K562 (cell line): ENCODE measurements at regions not wholly inside any gene's neighbourhood (a gene's known extent, or its start where the extent isn't known, plus 50 kb on each side); places are given as distances from the start of the nearest gene placed in this dataset.

Experiments
- BRD9 ChIP-seq: fragments of 450-650 bp; IDR thresholded peaks from 2 replicates; pipeline ENCODE4 v1.6.1; 2018; ENCODE audit warnings: low read depth; ENCODE audit not compliant: partially characterized antibody
- NR2C1 ChIP-seq, 2 experiments: fragments of 450-650 bp; IDR thresholded peaks; 2 replicates each; pipeline ENCODE4 v1.6.1; 2017; ENCODE audit warnings: mild to moderate bottlenecking in 2 of 2, antibody characterized with exemption in 1 of 2, inconsistent platforms in 1 of 2, missing compliant biosample characterization in 1 of 2, missing genetic modification characterization in 1 of 2
- PKNOX1 ChIP-seq: fragments of 450-650 bp; IDR thresholded peaks from 2 replicates; pipeline ENCODE4 v1.6.1; 2016
- REST ChIP-seq, 2 experiments: fragments of 450-650 bp; formaldehyde crosslinking in 1 of 2; IDR thresholded peaks; 2 replicates each; pipeline versions ENCODE4 v1.4.0 to v1.6.1; 2014 to 2020; ENCODE audit warnings: mild to moderate bottlenecking in 2 of 2, borderline replicate concordance in 1 of 2, low read depth in 1 of 2
- STAT5B ChIP-seq: fragments of 250-450 bp; sonication (Bioruptor Pico); IDR thresholded peaks from 2 replicates; pipeline ENCODE4 v1.8.0; 2021; ENCODE audit warnings: mild to moderate bottlenecking, inconsistent platforms
- ZNF512 ChIP-seq: IDR thresholded peaks from 2 replicates; pipeline ENCODE4 v1.6.1; 2016; ENCODE audit warnings: missing genetic modification characterization, missing compliant biosample characterization

- TF ChIP-seq REST (IDR thresholded peaks at IDR 0.05; ENCODE audit: borderline replicate concordance) (no peak), REST (CRISPR knock-in tag; IDR thresholded peaks at IDR 0.05; ENCODE audit: low read depth) (no peak), PKNOX1 (peak; percentile 71), STAT5B (no peak), ZNF512 (tag) (no peak), NR2C1 (IDR thresholded peaks at IDR 0.05) (peak; percentile 100), NR2C1 (tag; IDR thresholded peaks at IDR 0.05) (peak; percentile 99), BRD9 (no peak)
Measured at GRCh38 chrX:2629316-2630007, 61.6 kb upstream of the CD99 start (continued).
